ENCODE measurements at regions not wholly inside any gene's neighbourhood (a gene's known extent, or its start where the extent isn't known, plus 50 kb on each side); places are given as distances from the start of the nearest gene placed in this dataset.

DNA sequence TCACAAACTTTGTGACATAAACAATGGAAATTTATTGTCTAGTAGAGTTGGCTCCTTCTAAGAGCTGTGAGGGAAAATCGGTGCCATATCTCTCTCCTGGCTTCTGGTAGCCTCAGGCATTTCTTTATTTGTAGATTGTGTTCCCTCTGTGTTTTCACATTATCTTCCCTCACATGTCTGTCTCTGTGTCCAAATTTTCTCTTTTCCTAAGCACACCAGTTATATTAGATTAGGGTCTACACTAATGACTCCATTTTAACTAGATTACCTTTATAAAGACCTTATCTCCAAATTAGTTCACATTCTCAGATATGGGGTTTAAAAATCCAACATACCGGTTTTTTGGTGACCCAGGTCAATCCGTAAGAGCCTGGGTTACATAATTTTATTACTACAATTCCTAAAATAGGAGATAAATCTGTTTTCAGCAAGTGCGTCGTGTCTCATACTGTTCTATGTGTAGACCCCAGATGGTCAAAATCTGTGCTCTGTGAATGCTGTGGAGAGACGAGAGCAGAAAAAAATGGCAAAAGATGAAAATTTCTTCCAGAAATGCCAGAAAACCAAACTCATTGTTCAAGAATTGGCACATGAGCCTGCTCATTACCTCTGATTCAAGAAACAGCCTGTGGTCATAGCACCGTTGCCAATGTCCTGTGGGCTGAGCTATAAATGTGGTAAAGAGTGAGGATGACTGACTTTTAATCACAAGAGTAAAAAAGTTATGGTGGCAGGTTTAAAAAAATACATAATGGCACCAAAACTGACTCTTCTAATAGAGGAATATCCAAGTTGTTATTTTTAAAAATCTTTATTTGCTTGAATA lies 574.7 kb downstream of the PCDH7 start:
- TF ChIP-seq, protein P1, sequence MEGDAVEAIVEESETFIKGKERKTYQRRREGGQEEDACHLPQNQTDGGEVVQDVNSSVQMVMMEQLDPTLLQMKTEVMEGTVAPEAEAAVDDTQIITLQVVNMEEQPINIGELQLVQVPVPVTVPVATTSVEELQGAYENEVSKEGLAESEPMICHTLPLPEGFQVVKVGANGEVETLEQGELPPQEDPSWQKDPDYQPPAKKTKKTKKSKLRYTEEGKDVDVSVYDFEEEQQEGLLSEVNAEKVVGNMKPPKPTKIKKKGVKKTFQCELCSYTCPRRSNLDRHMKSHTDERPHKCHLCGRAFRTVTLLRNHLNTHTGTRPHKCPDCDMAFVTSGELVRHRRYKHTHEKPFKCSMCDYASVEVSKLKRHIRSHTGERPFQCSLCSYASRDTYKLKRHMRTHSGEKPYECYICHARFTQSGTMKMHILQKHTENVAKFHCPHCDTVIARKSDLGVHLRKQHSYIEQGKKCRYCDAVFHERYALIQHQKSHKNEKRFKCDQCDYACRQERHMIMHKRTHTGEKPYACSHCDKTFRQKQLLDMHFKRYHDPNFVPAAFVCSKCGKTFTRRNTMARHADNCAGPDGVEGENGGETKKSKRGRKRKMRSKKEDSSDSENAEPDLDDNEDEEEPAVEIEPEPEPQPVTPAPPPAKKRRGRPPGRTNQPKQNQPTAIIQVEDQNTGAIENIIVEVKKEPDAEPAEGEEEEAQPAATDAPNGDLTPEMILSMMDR (IDR thresholded peaks at IDR 0.05; ENCODE audit: insufficient read depth, low read length, missing control alignments), result no peak
- CTCF ChIA-PET, result no interaction called here
- POLR2A ChIA-PET, result no interaction called here
- H3K4me3 ChIP-seq (ENCODE audit: low read depth, low read length), result no peak overlapping the region
- DNase-seq (ENCODE audit: low read depth, low spot score), result no peak

DNA sequence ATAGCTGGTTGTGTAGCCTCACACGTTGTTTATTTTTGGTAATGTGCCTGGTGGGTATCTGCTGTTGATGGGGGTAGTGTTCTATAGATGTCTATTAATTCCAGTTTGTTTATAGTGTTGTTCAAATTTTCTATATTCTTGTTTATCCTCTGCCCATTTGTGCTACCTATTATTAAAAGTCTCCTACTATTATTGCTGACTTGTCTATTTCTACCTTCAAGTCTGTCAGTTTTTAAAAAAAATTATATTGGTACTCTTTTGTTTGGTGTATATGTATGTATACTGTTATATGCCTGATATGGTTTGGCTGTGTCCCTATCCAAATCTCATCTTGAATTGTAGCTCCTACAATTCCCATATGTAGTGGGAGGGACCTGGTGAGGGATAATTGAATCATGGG lies 578.6 kb downstream of the PCDH7 start:
- CTCF ChIA-PET, result no interaction called here
- DNase-seq (ENCODE audit: low read depth, low spot score), result no peak
- POLR2A ChIA-PET, result no interaction called here
- H3K4me3 ChIP-seq (ENCODE audit: low read depth, low read length), result no peak overlapping the region
- TF ChIP-seq, protein P1 (IDR thresholded peaks at IDR 0.05; ENCODE audit: insufficient read depth, low read length, missing control alignments), result no peak

DNA sequence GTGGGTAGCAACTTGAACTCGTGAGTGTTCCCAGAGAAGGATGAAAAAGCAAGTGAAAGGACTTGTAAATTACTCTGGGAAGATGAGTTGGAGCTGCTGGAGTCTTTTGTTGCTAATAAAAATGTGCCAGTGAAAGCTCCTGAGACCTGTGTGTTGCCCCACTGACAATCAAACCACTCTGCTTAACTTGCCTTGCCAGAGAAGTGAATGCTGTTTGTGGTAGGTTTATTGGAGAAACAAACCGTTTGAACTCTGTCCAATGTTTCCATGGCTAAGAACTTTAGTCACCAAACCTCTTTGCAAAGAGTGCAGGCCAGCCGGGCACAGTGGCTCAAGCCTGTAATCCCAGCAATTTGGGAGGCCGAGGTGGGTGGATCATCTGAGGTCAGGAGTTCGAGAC lies 586.9 kb downstream of the PCDH7 start:
- TF ChIP-seq, protein P1 (IDR thresholded peaks at IDR 0.05; ENCODE audit: insufficient read depth, low read length, missing control alignments), result no peak
- DNase-seq (ENCODE audit: low read depth, low spot score), result no peak
- H3K4me3 ChIP-seq (ENCODE audit: low read depth, low read length), result no peak overlapping the region
- ChIA-PET CTCF (no interaction called here), POLR2A (no interaction called here)

DNA sequence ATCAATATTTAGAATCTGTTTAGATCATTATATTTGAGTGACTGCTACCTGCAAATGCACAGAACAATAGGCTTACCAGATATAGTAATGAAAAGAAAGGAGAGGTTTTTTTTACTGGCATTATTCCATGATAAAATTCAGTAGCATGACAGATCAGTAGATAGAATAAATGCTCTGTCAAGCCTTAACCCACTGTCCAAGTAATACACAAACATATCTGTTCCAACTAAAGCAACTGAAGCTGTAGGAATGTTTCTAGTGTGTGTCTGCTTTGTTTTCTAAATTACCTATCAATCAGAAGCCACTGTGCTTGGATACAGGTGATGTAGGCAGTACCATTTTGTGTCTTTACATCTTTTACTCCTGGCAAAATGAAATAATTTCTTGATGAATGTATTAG lies 604.6 kb downstream of the PCDH7 start:
- no peak overlapping the region for H3K4me3 ChIP-seq (ENCODE audit: low read depth, low read length)
- DNase-seq (ENCODE audit: low read depth, low spot score), result no peak
- CTCF ChIA-PET, result no interaction called here
- POLR2A ChIA-PET, result no interaction called here
- TF ChIP-seq, protein P1 (IDR thresholded peaks at IDR 0.05; ENCODE audit: insufficient read depth, low read length, missing control alignments), result no peak

DNA sequence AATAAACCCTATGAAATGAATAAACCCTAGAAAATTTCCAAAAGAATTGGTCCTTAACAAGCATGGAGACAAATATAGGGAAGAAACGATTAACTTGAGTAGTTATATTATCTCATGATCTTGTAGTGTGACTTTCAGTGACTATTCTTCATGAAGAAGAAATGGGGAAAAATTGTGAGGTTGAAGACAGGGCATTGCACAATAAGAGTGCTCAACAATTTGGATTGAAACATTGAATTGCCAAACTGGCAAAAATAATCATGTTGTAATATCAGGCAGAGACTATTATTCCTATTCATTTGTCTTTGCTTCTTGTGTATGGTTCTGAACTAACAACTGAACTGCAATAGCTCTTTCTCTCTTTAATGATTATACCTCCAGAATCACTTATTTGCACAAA lies 605.1 kb downstream of the PCDH7 start:
- TF ChIP-seq, protein P1 (IDR thresholded peaks at IDR 0.05; ENCODE audit: insufficient read depth, low read length, missing control alignments), result no peak
- H3K4me3 ChIP-seq (ENCODE audit: low read depth, low read length), result no peak overlapping the region
- CTCF ChIA-PET, result no interaction called here
- no peak for DNase-seq (ENCODE audit: low read depth, low spot score)
- POLR2A ChIA-PET, result no interaction called here

DNA sequence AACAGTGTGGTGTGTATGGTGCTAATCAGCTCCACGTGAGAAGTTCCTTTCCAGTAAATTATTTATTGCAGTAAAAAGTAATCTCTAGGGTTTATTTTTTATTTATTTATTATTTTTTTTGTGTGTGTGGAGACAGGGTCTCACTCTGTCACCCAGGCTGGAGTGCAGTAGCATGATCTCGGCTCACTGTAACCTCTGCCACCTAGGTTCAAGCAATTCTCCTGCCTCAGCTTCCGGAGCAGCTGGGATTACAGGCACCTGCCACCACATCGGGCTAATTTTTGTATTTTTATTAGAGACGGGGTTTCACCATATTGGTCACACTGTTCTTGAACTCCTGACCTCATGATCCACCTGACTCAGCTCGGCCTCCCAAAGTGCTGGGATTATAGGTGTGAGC lies 606.9 kb downstream of the PCDH7 start:
- ChIA-PET CTCF (no interaction called here), POLR2A (no interaction called here)
- H3K4me3 ChIP-seq (ENCODE audit: low read depth, low read length), result no peak overlapping the region
- TF ChIP-seq, protein P1 (IDR thresholded peaks at IDR 0.05; ENCODE audit: insufficient read depth, low read length, missing control alignments), result no peak
- no peak for DNase-seq (ENCODE audit: low read depth, low spot score)
